Liver (tissue), 3 donors: ENCODE measurements at regions not wholly inside any gene's neighbourhood (a gene's known extent, or its start where the extent isn't known, plus 50 kb on each side); places are given as distances from the start of the nearest gene placed in this dataset.

Experiments used
- ATF3 ChIP-seq: IDR thresholded peaks from 2 replicates; pipeline ENCODE4 v1.6.1; 2016; ENCODE audit warnings: antibody characterized with exemption
- CTCF ChIP-seq: fragments of 150-350 bp; IDR thresholded peaks from 2 replicates; pipeline ENCODE4 v1.5.1; 2017; ENCODE audit warnings: improper control_type of control experiment, low read depth, low read length; ENCODE audit not compliant: missing input control
- EGR1 ChIP-seq, 2 donors: IDR thresholded peaks; 2 replicates each; pipeline ENCODE4 v1.6.1; 2016 to 2018; ENCODE audit warnings: antibody characterized with exemption in 2 of 2, low read depth in 2 of 2
- GABPA ChIP-seq, 2 donors: IDR thresholded peaks in 1 of 2; conservative IDR thresholded peaks in 1 of 2; 2 replicates each; pipeline ENCODE4 v1.6.1; 2016; ENCODE audit warnings: antibody characterized with exemption in 2 of 2, mild to moderate bottlenecking in 1 of 2, moderate library complexity in 1 of 2
- HNF4G ChIP-seq: IDR thresholded peaks from 2 replicates; pipeline ENCODE4 v1.6.1; 2016; ENCODE audit warnings: antibody characterized with exemption
- MAX ChIP-seq: IDR thresholded peaks from 2 replicates; pipeline ENCODE4 v1.6.1; 2016; ENCODE audit warnings: antibody characterized with exemption
- RAD21 ChIP-seq, 2 donors: IDR thresholded peaks; 2 replicates each; pipeline ENCODE4 v1.6.1; 2016; ENCODE audit warnings: antibody characterized with exemption in 2 of 2, mild to moderate bottlenecking in 2 of 2
- REST ChIP-seq: IDR thresholded peaks from 2 replicates; pipeline ENCODE4 v1.6.1; 2016; ENCODE audit warnings: antibody characterized with exemption, mild to moderate bottlenecking
- RXRA ChIP-seq, 2 donors: IDR thresholded peaks; 2 replicates each; pipeline ENCODE4 v1.6.1; 2017 to 2018; ENCODE audit warnings: antibody characterized with exemption in 2 of 2, mild to moderate bottlenecking in 1 of 2
- SP1 ChIP-seq: IDR thresholded peaks from 2 replicates; pipeline ENCODE4 v1.6.1; 2018; ENCODE audit warnings: antibody characterized with exemption, mild to moderate bottlenecking
- TAF1 ChIP-seq: conservative IDR thresholded peaks from 2 replicates; pipeline ENCODE4 v1.6.1; 2016; ENCODE audit warnings: antibody characterized with exemption, mild to moderate bottlenecking
- ZBTB33 ChIP-seq: IDR thresholded peaks from 2 replicates; pipeline ENCODE4 v1.6.1; 2016; ENCODE audit warnings: antibody characterized with exemption
- donor health status: healthy.
- donor health status: healthy.

GRCh38 chr14:101511199-101511598, 50.1 kb upstream of the DIO3 start:
- TF ChIP-seq CTCF (no peak), REST (no peak), ATF3 (no peak), GABPA (IDR thresholded peaks at IDR 0.05 in 1 of 2, conservative IDR thresholded peaks at IDR 0.05 in 1 of 2) (no peak), TAF1 (no peak), HNF4G (no peak), MAX (no peak), SP1 (no peak), RAD21 (IDR thresholded peaks at IDR 0.05) (no peak), EGR1 (IDR thresholded peaks at IDR 0.05; ENCODE audit: low read depth in 2 of 2) (no peak), ZBTB33 (no peak), RXRA (IDR thresholded peaks at IDR 0.05) (no peak)
